WTC11 (cell line): ENCODE measurements at regions not wholly inside any gene's neighbourhood (a gene's known extent, or its start where the extent isn't known, plus 50 kb on each side); places are given as distances from the start of the nearest gene placed in this dataset.
A peak's percentile ranks its signal among the peaks of the same experiment; 100 is the strongest.

Experiments used
- ATAC-seq: fragments of 200-7000 bp; cut with Tn5 transposase; 2 replicates; pipeline ENCODE4 v1.10.0; 2021; ENCODE audit warnings: mild to moderate bottlenecking, moderate library complexity
- CTCF ChIA-PET: fragments of 300-600 bp; sonication (Branson Sonifier 250); formaldehyde crosslinking; loops from one replicate; lab custom pipeline; 2021; ENCODE audit warnings: antibody characterized with exemption; lab: Charles Lee
- POLR2A ChIA-PET: fragments of 350-600 bp; sonication (Branson Sonifier 250); formaldehyde crosslinking; loops from one replicate; lab custom pipeline; 2021; ENCODE audit warnings: antibody characterized with exemption; lab: Charles Lee
- DNase-seq: peaks from one replicate; pipeline ENCODE4 v3.0.0; 2021; ENCODE audit warnings: low spot score
- H3K27ac Mint-ChIP-seq: 2 replicates; pipeline ENCODE4 v1.8.0; 2021; ENCODE audit warnings: mixed read lengths
- H3K27me3 Mint-ChIP-seq: 2 replicates; pipeline ENCODE4 v1.8.0; 2021; ENCODE audit warnings: low read depth, mild to moderate bottlenecking, moderate library complexity, mixed read lengths
- H3K36me3 Mint-ChIP-seq: 2 replicates; pipeline ENCODE4 v1.8.0; 2021; ENCODE audit warnings: mixed read lengths
- H3K4me1 Mint-ChIP-seq: 2 replicates; pipeline ENCODE4 v1.8.0; 2022; ENCODE audit warnings: mixed read lengths
- H3K4me3 Mint-ChIP-seq: 2 replicates; pipeline ENCODE4 v1.8.0; 2021; ENCODE audit warnings: mild to moderate bottlenecking, moderate library complexity, mixed read lengths
- H3K9me3 Mint-ChIP-seq: 2 replicates; pipeline ENCODE4 v1.8.0; 2021; ENCODE audit warnings: mixed read lengths
- AR ChIP-seq: fragments of 250-450 bp; sonication (Bioruptor Pico); IDR thresholded peaks from 2 replicates; pipeline ENCODE4 v1.9.0; 2021; ENCODE audit warnings: mild to moderate bottlenecking
- ATF3 ChIP-seq: sonication (generic); formaldehyde crosslinking; conservative IDR thresholded peaks from 2 replicates; pipeline ENCODE4 v1.8.1; 2022; ENCODE audit warnings: mild to moderate bottlenecking, missing genetic modification reagents
- CREB1 ChIP-seq: sonication (generic); formaldehyde crosslinking; IDR thresholded peaks from 2 replicates; pipeline ENCODE4 v1.8.0; 2023; ENCODE audit warnings: mild to moderate bottlenecking, missing genetic modification reagents
- E2F5 ChIP-seq: sonication (generic); formaldehyde crosslinking; IDR thresholded peaks from 2 replicates; pipeline ENCODE4 v1.8.1; 2022; ENCODE audit warnings: mild to moderate bottlenecking, moderate library complexity, missing genetic modification reagents
- GRHL2 ChIP-seq: fragments of 250-450 bp; sonication (Bioruptor Pico); IDR thresholded peaks from 2 replicates; pipeline ENCODE4 v1.8.0; 2022; ENCODE audit warnings: mild to moderate bottlenecking, moderate library complexity; ENCODE audit not compliant: insufficient replicate concordance, severe bottlenecking
- GTF2I ChIP-seq: fragments of 250-450 bp; sonication (Bioruptor Pico); conservative IDR thresholded peaks from 2 replicates; pipeline ENCODE4 v1.4.0; 2021; ENCODE audit warnings: mild to moderate bottlenecking
- HMGA2 ChIP-seq: fragments of 250-450 bp; sonication (Bioruptor Pico); IDR thresholded peaks from 2 replicates; pipeline ENCODE4 v1.4.0; 2021; ENCODE audit warnings: mild to moderate bottlenecking, moderate library complexity
- JAZF1 ChIP-seq: fragments of 250-450 bp; sonication (Bioruptor Pico); IDR thresholded peaks from 2 replicates; pipeline ENCODE4 v1.9.0; 2021; ENCODE audit warnings: moderate library complexity, mild to moderate bottlenecking, inconsistent platforms
- MLX ChIP-seq: sonication (generic); formaldehyde crosslinking; IDR thresholded peaks from 2 replicates; pipeline ENCODE4 v1.8.1; 2023; ENCODE audit warnings: mild to moderate bottlenecking, missing genetic modification reagents, moderate library complexity
- PRDM15 ChIP-seq: sonication (generic); formaldehyde crosslinking; IDR thresholded peaks from 2 replicates; pipeline ENCODE4 v1.8.0; 2022; ENCODE audit warnings: missing genetic modification reagents
- RORB ChIP-seq: fragments of 250-450 bp; sonication (Bioruptor Pico); IDR thresholded peaks from 2 replicates; pipeline ENCODE4 v1.9.0; 2021; ENCODE audit warnings: mild to moderate bottlenecking
- SP1 ChIP-seq: sonication (generic); formaldehyde crosslinking; conservative IDR thresholded peaks from 2 replicates; pipeline ENCODE4 v1.8.1; 2022; ENCODE audit warnings: missing genetic modification reagents
- TEAD1 ChIP-seq: sonication (generic); formaldehyde crosslinking; IDR thresholded peaks from 2 replicates; pipeline ENCODE4 v1.8.0; 2022; ENCODE audit warnings: mild to moderate bottlenecking, missing genetic modification reagents
- TEAD4 ChIP-seq: sonication (generic); formaldehyde crosslinking; IDR thresholded peaks from 2 replicates; pipeline ENCODE4 v1.8.0; 2022; ENCODE audit warnings: mild to moderate bottlenecking, missing genetic modification reagents
- ZBTB21 ChIP-seq: sonication (generic); formaldehyde crosslinking; IDR thresholded peaks from 2 replicates; pipeline ENCODE4 v1.8.1; 2023; ENCODE audit warnings: mild to moderate bottlenecking, missing genetic modification reagents, borderline replicate concordance
- ZNF219 ChIP-seq: sonication (generic); formaldehyde crosslinking; IDR thresholded peaks from 2 replicates; pipeline ENCODE4 v1.8.0; 2023; ENCODE audit warnings: missing genetic modification reagents, mild to moderate bottlenecking, borderline replicate concordance
- ZNF263 ChIP-seq: sonication (generic); formaldehyde crosslinking; IDR thresholded peaks from 2 replicates; pipeline ENCODE4 v1.8.1; 2022; ENCODE audit warnings: low read depth, mild to moderate bottlenecking, moderate library complexity, missing genetic modification reagents
- ZNF425 ChIP-seq: fragments of 250-450 bp; sonication (Bioruptor Pico); conservative IDR thresholded peaks from 2 replicates; pipeline ENCODE4 v1.9.0; 2021; ENCODE audit warnings: mild to moderate bottlenecking
- ZNF671 ChIP-seq: fragments of 250-450 bp; sonication (Bioruptor Pico); IDR thresholded peaks from 2 replicates; pipeline ENCODE4 v1.8.0; 2021; ENCODE audit warnings: mild to moderate bottlenecking

- TF ChIP-seq MLX (CRISPR knock-in tag) (no peak), AR (no peak), TEAD1 (CRISPR knock-in tag) (no peak), PRDM15 (CRISPR knock-in tag) (no peak), ZNF263 (CRISPR knock-in tag) (no peak), RORB (no peak), ZNF219 (CRISPR knock-in tag) (no peak), CREB1 (CRISPR knock-in tag) (no peak), GRHL2 (CRISPR knock-in tag) (no peak)
- TF ChIP-seq, all 79 proteins: peak for 0
Measured at GRCh38 chr14:22079766-22080165, 406.1 kb upstream of the OR4E1 start (continued).

- Mint-ChIP-seq H3K9me3 (no peaks in the 10 kb centered on the region), H3K36me3 (no peaks in the 10 kb centered on the region), H3K27me3 (no peaks in the 10 kb centered on the region), H3K27ac (no peak overlapping the region), H3K4me1 (peaks cover 11% of the 10 kb centered on the region), H3K4me3 (no peak overlapping the region)
- no peak for DNase-seq
- ChIA-PET POLR2A (no interaction called here), CTCF (no interaction called here)
- no peak for TF ChIP-seq JAZF1
- TF ChIP-seq SP1 (CRISPR knock-in tag): no peak
- TF ChIP-seq ZBTB21 (CRISPR knock-in tag): no peak
- TF ChIP-seq ATF3 (CRISPR knock-in tag): no peak
- TF ChIP-seq HMGA2: no peak
- no peak for TF ChIP-seq E2F5 (CRISPR knock-in tag)
- ATAC-seq: no peak
Measured at GRCh38 chr14:22073801-22074200, 400.2 kb upstream of the OR4E1 start.

- ChIA-PET CTCF (interaction anchor here (0.8 to 3.1 kb wide), 14 partner anchors 13 to 348 kb away, joined by 3 to 14 read pairs (median 5); no protein-coding TSS in a partner anchor), POLR2A (no interaction called here)
- H3K4me3 Mint-ChIP-seq: peak overlapping the region; percentile 68
- peaks cover 11% of the 10 kb centered on the region for H3K4me1 Mint-ChIP-seq
- ATAC-seq (no peak), DNase-seq (no peak)
- no peaks in the 10 kb centered on the region for H3K36me3 Mint-ChIP-seq
- H3K9me3 Mint-ChIP-seq: no peaks in the 10 kb centered on the region
- no peak overlapping the region for H3K27ac Mint-ChIP-seq
- H3K27me3 Mint-ChIP-seq: peaks cover 8% of the 10 kb centered on the region
- no peak for TF ChIP-seq AR
- no peak for TF ChIP-seq GRHL2 (CRISPR knock-in tag)
- no peak for TF ChIP-seq ZNF671 (CRISPR knock-in tag)
- no peak for TF ChIP-seq ZNF425 (CRISPR knock-in tag)
- no peak for TF ChIP-seq TEAD4 (CRISPR knock-in tag)
- no peak for TF ChIP-seq GTF2I (CRISPR knock-in tag)
Measured at GRCh38 chr14:22071006-22071405, 397.4 kb upstream of the OR4E1 start.
